SKM-1 (cell line): ENCODE measurements at regions not wholly inside any gene's neighbourhood (a gene's known extent, or its start where the extent isn't known, plus 50 kb on each side); places are given as distances from the start of the nearest gene placed in this dataset.

Source experiments
- DNase-seq: peaks from one replicate; lab custom pipeline; 2025; ENCODE audit not compliant: unreplicated experiment; lab: John Stamatoyannopoulos, UW

- no peak for DNase-seq
Measured at GRCh38 chr4:17187003-17187402, 288.6 kb upstream of the LDB2 start.

- no peak for DNase-seq
Measured at GRCh38 chr4:17182888-17183287, 284.4 kb upstream of the LDB2 start.

GRCh38 chr4:17174751-17175150 is 276.3 kb upstream of the LDB2 start:
- no peak for DNase-seq

- DNase-seq = no peak
Measured at GRCh38 chr4:17173300-17173699, 274.9 kb upstream of the LDB2 start.

GRCh38 chr4:17170131-17170530 is 271.7 kb upstream of the LDB2 start:
- DNase-seq = no peak

GRCh38 chr4:17169699-17170098 is 271.3 kb upstream of the LDB2 start:
- no peak for DNase-seq

GRCh38 chr4:17168571-17168970 is 270.1 kb upstream of the LDB2 start:
- no peak for DNase-seq

GRCh38 chr4:17166954-17167353 is 268.5 kb upstream of the LDB2 start:
- no peak for DNase-seq

GRCh38 chr4:17165286-17165685 is 266.8 kb upstream of the LDB2 start:
- DNase-seq = no peak

GRCh38 chr4:17164666-17165065 is 266.2 kb upstream of the LDB2 start:
- DNase-seq = no peak

GRCh38 chr4:17163156-17163771 is 264.8 kb upstream of the LDB2 start:
- no peak for DNase-seq

- DNase-seq = no peak
Measured at GRCh38 chr4:17157304-17157703, 258.9 kb upstream of the LDB2 start.

- DNase-seq = peak; percentile 25
Measured at GRCh38 chr4:17155486-17155885, 257.0 kb upstream of the LDB2 start.

GRCh38 chr4:17153572-17153971 is 255.1 kb upstream of the LDB2 start:
- DNase-seq = no peak

GRCh38 chr4:17152941-17153540 is 254.6 kb upstream of the LDB2 start:
- DNase-seq = no peak

GRCh38 chr4:17142232-17142711 is 243.8 kb upstream of the LDB2 start:
- peak; percentile 90 for DNase-seq

- DNase-seq = no peak
Measured at GRCh38 chr4:17138847-17139246, 240.4 kb upstream of the LDB2 start.

GRCh38 chr4:17134565-17134964 is 236.1 kb upstream of the LDB2 start:
- DNase-seq = no peak

- no peak for DNase-seq
Measured at GRCh38 chr4:17134100-17134499, 235.7 kb upstream of the LDB2 start.

GRCh38 chr4:17132226-17132625 is 233.8 kb upstream of the LDB2 start:
- no peak for DNase-seq

- no peak for DNase-seq
Measured at GRCh38 chr4:17128268-17128667, 229.8 kb upstream of the LDB2 start.

GRCh38 chr4:17126321-17126966 is 228.0 kb upstream of the LDB2 start:
- DNase-seq = no peak
